HepG2 (cell line): ENCODE measurements at regions not wholly inside any gene's neighbourhood (a gene's known extent, or its start where the extent isn't known, plus 50 kb on each side); places are given as distances from the start of the nearest gene placed in this dataset.

Source experiments
- ATF2 ChIP-seq: sonication (generic); formaldehyde crosslinking; IDR thresholded peaks from 2 replicates; pipeline ENCODE4 v1.4.0; 2020; ENCODE audit warnings: missing genetic modification reagents
- CHD2 ChIP-seq: IDR thresholded peaks from 2 replicates; pipeline ENCODE4 v1.6.1; 2011; ENCODE audit warnings: low read depth, low read length, improper control_type of control experiment
- DRAP1 ChIP-seq: IDR thresholded peaks from 2 replicates; pipeline ENCODE4 v1.6.1; 2016; ENCODE audit warnings: missing genetic modification reagents, missing compliant biosample characterization
- E2F5 ChIP-seq: sonication (generic); formaldehyde crosslinking; conservative IDR thresholded peaks from 2 replicates; pipeline ENCODE4 v1.4.0; 2020; ENCODE audit warnings: missing genetic modification reagents
- NR2F1 ChIP-seq, 2 experiments: fragments of 450-650 bp in 1 of 2; formaldehyde crosslinking in 1 of 2; IDR thresholded peaks; 2 replicates each; pipeline versions ENCODE4 v1.5.0 to v1.6.1; 2016 to 2020; ENCODE audit warnings: mild to moderate bottlenecking in 1 of 2, missing compliant biosample characterization in 1 of 2, missing genetic modification reagents in 1 of 2, moderate library complexity in 1 of 2
- PHF21A ChIP-seq: sonication (generic); formaldehyde crosslinking; IDR thresholded peaks from 2 replicates; pipeline ENCODE4 v1.5.0; 2020; ENCODE audit warnings: mild to moderate bottlenecking, missing genetic modification reagents
- TCF7L2 ChIP-seq: IDR thresholded peaks from 2 replicates; pipeline ENCODE4 v1.6.1; 2011; ENCODE audit warnings: mild to moderate bottlenecking, low read depth, low read length, moderate library complexity
- ZNF496 ChIP-seq: sonication (generic); formaldehyde crosslinking; IDR thresholded peaks from 2 replicates; pipeline ENCODE4 v1.8.1; 2023; ENCODE audit warnings: mild to moderate bottlenecking, moderate library complexity, missing genetic modification reagents; ENCODE audit not compliant: insufficient replicate concordance
- ZNF792 ChIP-seq: IDR thresholded peaks from 2 replicates; pipeline ENCODE4 v1.6.1; 2016
- ZSCAN29 ChIP-seq: sonication (generic); formaldehyde crosslinking; conservative IDR thresholded peaks from 2 replicates; pipeline ENCODE4 v1.4.0; 2020; ENCODE audit warnings: mild to moderate bottlenecking, missing genetic modification reagents

GRCh38 chrX:132563976-132564375, 75.1 kb upstream of the MBNL3 start:
- no peak for TF ChIP-seq NR2F1 (CRISPR knock-in tag; IDR thresholded peaks at IDR 0.05)
- TF ChIP-seq ATF2 (CRISPR knock-in tag), result no peak
- no peak for TF ChIP-seq E2F5 (CRISPR knock-in tag)
- TF ChIP-seq PHF21A (CRISPR knock-in tag), result no peak
- TF ChIP-seq CHD2, result no peak
- no peak for TF ChIP-seq DRAP1
- TF ChIP-seq TCF7L2, result no peak
- no peak for TF ChIP-seq ZSCAN29 (CRISPR knock-in tag)
- no peak for TF ChIP-seq ZNF792
- TF ChIP-seq ZNF496 (CRISPR knock-in tag), result no peak
